ENCODE measurements at regions not wholly inside any gene's neighbourhood (a gene's known extent, or its start where the extent isn't known, plus 50 kb on each side); places are given as distances from the start of the nearest gene placed in this dataset.

- H3K4me1 Mint-ChIP-seq, result no peaks in the 10 kb centered on the region
- H3K4me3 Mint-ChIP-seq, result no peak overlapping the region
- no peak for ATAC-seq
- TF ChIP-seq GABPB1 (CRISPR knock-in tag; IDR thresholded peaks at IDR 0.05) (no peak), PREB (CRISPR knock-in tag; IDR thresholded peaks at IDR 0.05; ENCODE audit: borderline replicate concordance) (no peak), NR3C1 (CRISPR knock-in tag; conservative IDR thresholded peaks at IDR 0.05; ENCODE audit: low read depth) (no peak), PRRX2 (CRISPR knock-in tag; IDR thresholded peaks at IDR 0.05) (no peak), FOXK1 (CRISPR knock-in tag; IDR thresholded peaks at IDR 0.05) (no peak), CREM (CRISPR knock-in tag; IDR thresholded peaks at IDR 0.05) (no peak), E2F1 (CRISPR knock-in tag; IDR thresholded peaks at IDR 0.05) (no peak), OVOL2 (CRISPR knock-in tag; IDR thresholded peaks at IDR 0.05; ENCODE audit: borderline replicate concordance) (no peak), TCF7 (CRISPR knock-in tag; IDR thresholded peaks at IDR 0.05; ENCODE audit: low read depth) (no peak), RORB (CRISPR knock-in tag; IDR thresholded peaks at IDR 0.05) (no peak)
- TF ChIP-seq, protein P1, sequence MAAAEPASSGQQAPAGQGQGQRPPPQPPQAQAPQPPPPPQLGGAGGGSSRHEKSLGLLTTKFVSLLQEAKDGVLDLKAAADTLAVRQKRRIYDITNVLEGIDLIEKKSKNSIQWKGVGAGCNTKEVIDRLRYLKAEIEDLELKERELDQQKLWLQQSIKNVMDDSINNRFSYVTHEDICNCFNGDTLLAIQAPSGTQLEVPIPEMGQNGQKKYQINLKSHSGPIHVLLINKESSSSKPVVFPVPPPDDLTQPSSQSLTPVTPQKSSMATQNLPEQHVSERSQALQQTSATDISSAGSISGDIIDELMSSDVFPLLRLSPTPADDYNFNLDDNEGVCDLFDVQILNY (CRISPR knock-in tag; IDR thresholded peaks at IDR 0.05), result no peak
- TF ChIP-seq, protein P2, sequence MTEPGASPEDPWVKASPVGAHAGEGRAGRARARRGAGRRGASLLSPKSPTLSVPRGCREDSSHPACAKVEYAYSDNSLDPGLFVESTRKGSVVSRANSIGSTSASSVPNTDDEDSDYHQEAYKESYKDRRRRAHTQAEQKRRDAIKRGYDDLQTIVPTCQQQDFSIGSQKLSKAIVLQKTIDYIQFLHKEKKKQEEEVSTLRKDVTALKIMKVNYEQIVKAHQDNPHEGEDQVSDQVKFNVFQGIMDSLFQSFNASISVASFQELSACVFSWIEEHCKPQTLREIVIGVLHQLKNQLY (CRISPR knock-in tag; IDR thresholded peaks at IDR 0.05), result no peak
- TF ChIP-seq, protein P3, sequence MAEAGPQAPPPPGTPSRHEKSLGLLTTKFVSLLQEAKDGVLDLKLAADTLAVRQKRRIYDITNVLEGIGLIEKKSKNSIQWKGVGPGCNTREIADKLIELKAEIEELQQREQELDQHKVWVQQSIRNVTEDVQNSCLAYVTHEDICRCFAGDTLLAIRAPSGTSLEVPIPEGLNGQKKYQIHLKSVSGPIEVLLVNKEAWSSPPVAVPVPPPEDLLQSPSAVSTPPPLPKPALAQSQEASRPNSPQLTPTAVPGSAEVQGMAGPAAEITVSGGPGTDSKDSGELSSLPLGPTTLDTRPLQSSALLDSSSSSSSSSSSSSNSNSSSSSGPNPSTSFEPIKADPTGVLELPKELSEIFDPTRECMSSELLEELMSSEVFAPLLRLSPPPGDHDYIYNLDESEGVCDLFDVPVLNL (CRISPR knock-in tag; IDR thresholded peaks at IDR 0.05; ENCODE audit: borderline replicate concordance, low read depth), result no peak
- TF ChIP-seq, protein P4, sequence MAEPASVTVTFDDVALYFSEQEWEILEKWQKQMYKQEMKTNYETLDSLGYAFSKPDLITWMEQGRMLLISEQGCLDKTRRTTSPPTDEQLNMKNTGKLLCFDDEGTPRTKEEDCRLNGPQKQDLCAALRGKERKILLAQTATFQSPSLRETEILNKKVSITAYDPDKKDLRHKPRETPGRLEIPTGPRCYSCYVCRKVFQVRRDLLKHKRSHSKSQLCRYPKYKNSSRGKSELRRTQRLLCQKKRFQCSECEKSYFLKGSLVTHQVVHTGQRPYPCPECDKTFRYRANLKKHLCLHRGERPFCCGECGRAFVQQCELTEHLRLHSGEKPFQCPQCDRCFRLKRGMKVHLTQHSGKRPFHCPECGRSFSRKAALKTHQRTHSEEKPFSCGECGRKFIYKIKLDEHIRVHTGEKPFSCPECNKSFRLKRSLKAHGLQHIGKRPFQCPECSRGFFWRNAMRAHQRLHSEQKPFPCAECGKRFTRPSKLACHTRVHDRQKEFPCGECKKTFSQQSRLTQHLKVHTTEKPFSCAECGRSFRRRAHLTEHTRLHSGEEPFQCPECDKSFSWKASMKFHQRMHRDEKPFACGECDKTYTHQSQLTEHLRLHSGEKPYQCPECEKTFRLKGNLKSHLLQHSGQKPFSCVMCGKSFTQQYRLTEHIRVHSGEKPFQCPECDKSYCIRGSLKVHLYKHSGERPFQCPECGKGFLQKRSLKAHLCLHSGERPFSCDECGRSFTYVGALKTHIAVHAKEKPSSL (CRISPR knock-in tag; conservative IDR thresholded peaks at IDR 0.05), result no peak
- peaks cover 10% of the 10 kb centered on the region; the same call in 1 of the 2 replicates for H3K9me3 Mint-ChIP-seq
- H3K27ac Mint-ChIP-seq, result no peak overlapping the region
- no peaks in the 10 kb centered on the region for H3K27me3 Mint-ChIP-seq (ENCODE audit: low read depth)
- CTCF ChIA-PET, result no interaction called here
- no peaks in the 10 kb centered on the region for H3K36me3 Mint-ChIP-seq
- no peak for DNase-seq (ENCODE audit: low spot score)
- POLR2A ChIA-PET, result no interaction called here
Observed at GRCh38 chr14:85441909-85442643, 87.9 kb upstream of the FLRT2 start.

GRCh38 chr14:85442996-85443395 is 86.9 kb upstream of the FLRT2 start:
- H3K4me3 Mint-ChIP-seq, result no peak overlapping the region
- H3K36me3 Mint-ChIP-seq, result no peaks in the 10 kb centered on the region
- DNase-seq (ENCODE audit: low spot score) (no peak), ATAC-seq (no peak)
- CTCF ChIA-PET, result no interaction called here
- TF ChIP-seq NR2C2 (CRISPR knock-in tag; IDR thresholded peaks at IDR 0.05) (no peak), ZNF138 (CRISPR knock-in tag; conservative IDR thresholded peaks at IDR 0.05) (no peak), FOXP1 (CRISPR knock-in tag; IDR thresholded peaks at IDR 0.05; ENCODE audit: borderline replicate concordance) (no peak), USF2 (CRISPR knock-in tag; IDR thresholded peaks at IDR 0.05) (no peak), SOX15 (CRISPR knock-in tag; IDR thresholded peaks at IDR 0.05) (no peak), PRRX2 (CRISPR knock-in tag; IDR thresholded peaks at IDR 0.05) (no peak), TCF7 (CRISPR knock-in tag; IDR thresholded peaks at IDR 0.05; ENCODE audit: low read depth) (no peak), JUN (CRISPR knock-in tag; IDR thresholded peaks at IDR 0.05) (no peak), RORB (CRISPR knock-in tag; IDR thresholded peaks at IDR 0.05) (no peak), OVOL2 (CRISPR knock-in tag; IDR thresholded peaks at IDR 0.05; ENCODE audit: borderline replicate concordance) (no peak), ELF4 (CRISPR knock-in tag; IDR thresholded peaks at IDR 0.05; ENCODE audit: low read depth) (no peak), IRF2 (CRISPR knock-in tag; IDR thresholded peaks at IDR 0.05; ENCODE audit: borderline replicate concordance, low read depth) (no peak), CREM (CRISPR knock-in tag; IDR thresholded peaks at IDR 0.05) (no peak)
- TF ChIP-seq, protein P2 (CRISPR knock-in tag; IDR thresholded peaks at IDR 0.05), result no peak
- no peak overlapping the region for H3K27ac Mint-ChIP-seq
- POLR2A ChIA-PET, result no interaction called here
- no peaks in the 10 kb centered on the region for H3K4me1 Mint-ChIP-seq
- H3K27me3 Mint-ChIP-seq (ENCODE audit: low read depth), result no peaks in the 10 kb centered on the region
- H3K9me3 Mint-ChIP-seq, result peaks cover 10% of the 10 kb centered on the region; the same call in 1 of the 2 replicates

Data from WTC11 (cell line).